ENCODE measurements at regions not wholly inside any gene's neighbourhood (a gene's known extent, or its start where the extent isn't known, plus 50 kb on each side); places are given as distances from the start of the nearest gene placed in this dataset.

DNA sequence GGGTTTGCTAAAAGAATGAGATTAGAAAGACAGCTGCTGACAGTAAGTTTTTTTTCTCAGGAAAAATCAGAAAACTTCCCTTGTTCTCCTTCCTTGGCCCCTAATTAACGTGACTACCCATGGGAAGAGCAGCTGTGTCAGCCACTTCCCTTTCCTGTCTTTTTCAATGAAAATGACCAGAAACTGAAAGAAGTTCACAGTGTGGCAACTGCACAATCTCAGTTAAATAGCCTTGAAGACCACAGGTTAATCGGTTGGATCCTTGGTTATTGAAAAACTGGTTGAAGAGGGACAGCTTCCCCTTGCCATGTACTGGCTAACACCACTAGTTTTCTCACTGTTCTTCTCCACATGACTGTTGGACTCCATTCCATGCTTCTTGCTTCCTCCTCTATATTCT lies 148.8 kb upstream of the AGR3 start (continued):
- TF ChIP-seq, protein P1, sequence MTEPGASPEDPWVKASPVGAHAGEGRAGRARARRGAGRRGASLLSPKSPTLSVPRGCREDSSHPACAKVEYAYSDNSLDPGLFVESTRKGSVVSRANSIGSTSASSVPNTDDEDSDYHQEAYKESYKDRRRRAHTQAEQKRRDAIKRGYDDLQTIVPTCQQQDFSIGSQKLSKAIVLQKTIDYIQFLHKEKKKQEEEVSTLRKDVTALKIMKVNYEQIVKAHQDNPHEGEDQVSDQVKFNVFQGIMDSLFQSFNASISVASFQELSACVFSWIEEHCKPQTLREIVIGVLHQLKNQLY (CRISPR knock-in tag; IDR thresholded peaks at IDR 0.05) = no peak
- no peak for TF ChIP-seq ZC3H4 (CRISPR knock-in tag; IDR thresholded peaks at IDR 0.05; ENCODE audit: borderline replicate concordance)

DNA sequence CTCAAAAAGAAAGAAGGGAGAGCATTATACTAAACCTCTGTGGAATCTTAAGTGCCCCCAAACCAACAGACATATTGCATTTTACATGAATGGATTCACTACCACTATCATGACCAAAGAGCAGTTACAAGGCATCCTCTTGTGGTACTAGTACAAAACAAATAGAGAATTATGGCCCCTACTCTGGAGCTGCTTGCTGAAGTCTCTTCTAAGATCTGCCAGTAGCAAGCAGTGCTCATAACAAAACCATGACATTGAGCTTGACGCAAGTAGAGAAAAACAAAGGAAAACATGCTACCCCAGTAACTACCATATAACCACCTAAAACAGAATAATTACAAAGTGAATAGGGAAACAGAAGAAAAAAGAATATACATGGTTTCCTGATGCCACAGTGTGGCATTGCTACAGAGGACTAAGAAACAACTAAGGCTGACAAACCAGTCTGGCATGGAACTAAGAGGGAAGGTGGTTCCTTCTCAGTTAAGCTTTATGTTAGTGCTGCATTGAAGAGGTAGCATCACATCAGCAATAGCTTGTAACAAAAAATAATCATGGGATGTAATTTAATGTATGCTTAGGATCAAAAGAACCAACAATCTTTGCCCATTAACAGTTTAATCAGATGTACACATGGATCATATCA lies 150.2 kb upstream of the AGR3 start:
- H3K4me1 ChIP-seq (ENCODE audit: insufficient read depth, low read length) = peaks cover 6% of the 10 kb centered on the region; the same call in 1 of the 2 replicates
- DNase-seq (ENCODE audit: low spot score) (no peak), FAIRE-seq (no peak), ATAC-seq (no peak)
- no peaks in the 10 kb centered on the region for H3K79me2 ChIP-seq (ENCODE audit: insufficient read depth, low read length)
- in situ Hi-C loops (cut with HindIII; ENCODE audit: extremely low pct_ligation_motif_present, low pct_unique_long_range_greater_than_20kb) = no loop called here
- H3K36me3 ChIP-seq (replicated peaks in 1 of 2; ENCODE audit: control insufficient read depth in 1 of 2, insufficient read depth in 2 of 2, low read length in 2 of 2) = no peaks in the 10 kb centered on the region
- no peak overlapping the region for H3K27ac ChIP-seq (ENCODE audit: extremely low read length, insufficient read depth, low read length)
- no peaks in the 10 kb centered on the region for H4K20me1 ChIP-seq (ENCODE audit: insufficient read depth, low read length)
- H2AFZ ChIP-seq (ENCODE audit: low read length) = no peak overlapping the region
- BruUV-seq (replicated peaks) = no TSS peak
- no peak overlapping the region for H3K4me2 ChIP-seq (ENCODE audit: low read depth, low read length)
- POLR2A ChIA-PET = no interaction called here
- CTCF ChIA-PET (ENCODE audit: low intra/inter-chr PET ratio, low total read pairs) = no interaction called here
- no peak overlapping the region for H3K4me3 ChIP-seq (replicated peaks in 1 of 3; ENCODE audit: insufficient read depth in 1 of 3, low read depth in 2 of 3, low read length in 3 of 3)
- no peak overlapping the region for H3K9ac ChIP-seq (ENCODE audit: insufficient read depth, low read depth, low read length)
- no peaks in the 10 kb centered on the region for H3K9me3 ChIP-seq (ENCODE audit: low read length)
- intact Hi-C loops (cut with micrococcal nuclease; ENCODE audit: unreplicated experiment) = no loop called here
- 100% methylated on average over 1 of the region's 1 CpG for WGBS (ENCODE audit: low lambda C conversion rate)
- no peaks in the 10 kb centered on the region for H3K27me3 ChIP-seq (ENCODE audit: control insufficient read depth in 1 of 2, insufficient read depth in 2 of 2, low read length in 2 of 2)
- TF ChIP-seq KAT8 (CRISPR knock-in tag; IDR thresholded peaks at IDR 0.05) (no peak), ZNF780A (CRISPR knock-in tag; IDR thresholded peaks at IDR 0.05) (no peak), ZNF589 (CRISPR knock-in tag; conservative IDR thresholded peaks at IDR 0.05) (no peak), ZNF572 (CRISPR knock-in tag; IDR thresholded peaks at IDR 0.05) (no peak), ZEB1 (IDR thresholded peaks at IDR 0.05; ENCODE audit: insufficient replicate concordance, low read depth) (no peak), RBM22 (optimal IDR thresholded peaks at IDR 0.05; ENCODE audit: low read length) (no peak), RBM39 (IDR thresholded peaks at IDR 0.05; ENCODE audit: low read depth, low read length, poor library complexity, severe bottlenecking) (no peak), ZBTB8A (CRISPR knock-in tag; IDR thresholded peaks at IDR 0.05; ENCODE audit: borderline replicate concordance, low read depth) (no peak), NR2C2 (CRISPR knock-in tag; IDR thresholded peaks at IDR 0.05; ENCODE audit: borderline replicate concordance) (no peak), ZNF350 (CRISPR knock-in tag; IDR thresholded peaks at IDR 0.05; ENCODE audit: borderline replicate concordance, low read depth) (no peak), ZNF616 (CRISPR knock-in tag; IDR thresholded peaks at IDR 0.05; ENCODE audit: low read depth) (no peak), MLLT10 (CRISPR knock-in tag; IDR thresholded peaks at IDR 0.05) (no peak), PHF8 (CRISPR knock-in tag; IDR thresholded peaks at IDR 0.05) (no peak), ZMAT3 (CRISPR knock-in tag; conservative IDR thresholded peaks at IDR 0.05) (no peak), MXD4 (CRISPR knock-in tag; IDR thresholded peaks at IDR 0.05) (no peak), JUND (CRISPR knock-in tag; IDR thresholded peaks at IDR 0.05) (no peak)
- TF ChIP-seq, protein P2, sequence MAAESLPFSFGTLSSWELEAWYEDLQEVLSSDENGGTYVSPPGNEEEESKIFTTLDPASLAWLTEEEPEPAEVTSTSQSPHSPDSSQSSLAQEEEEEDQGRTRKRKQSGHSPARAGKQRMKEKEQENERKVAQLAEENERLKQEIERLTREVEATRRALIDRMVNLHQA (CRISPR knock-in tag; IDR thresholded peaks at IDR 0.05) = no peak
- TF ChIP-seq, protein P3, sequence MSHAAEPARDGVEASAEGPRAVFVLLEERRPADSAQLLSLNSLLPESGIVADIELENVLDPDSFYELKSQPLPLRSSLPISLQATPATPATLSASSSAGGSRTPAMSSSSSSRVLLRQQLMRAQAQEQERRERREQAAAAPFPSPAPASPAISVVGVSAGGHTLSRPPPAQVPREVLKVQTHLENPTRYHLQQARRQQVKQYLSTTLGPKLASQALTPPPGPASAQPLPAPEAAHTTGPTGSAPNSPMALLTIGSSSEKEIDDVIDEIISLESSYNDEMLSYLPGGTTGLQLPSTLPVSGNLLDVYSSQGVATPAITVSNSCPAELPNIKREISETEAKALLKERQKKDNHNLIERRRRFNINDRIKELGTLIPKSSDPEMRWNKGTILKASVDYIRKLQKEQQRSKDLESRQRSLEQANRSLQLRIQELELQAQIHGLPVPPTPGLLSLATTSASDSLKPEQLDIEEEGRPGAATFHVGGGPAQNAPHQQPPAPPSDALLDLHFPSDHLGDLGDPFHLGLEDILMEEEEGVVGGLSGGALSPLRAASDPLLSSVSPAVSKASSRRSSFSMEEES (CRISPR knock-in tag; IDR thresholded peaks at IDR 0.05) = no peak
- TF ChIP-seq, protein P4, sequence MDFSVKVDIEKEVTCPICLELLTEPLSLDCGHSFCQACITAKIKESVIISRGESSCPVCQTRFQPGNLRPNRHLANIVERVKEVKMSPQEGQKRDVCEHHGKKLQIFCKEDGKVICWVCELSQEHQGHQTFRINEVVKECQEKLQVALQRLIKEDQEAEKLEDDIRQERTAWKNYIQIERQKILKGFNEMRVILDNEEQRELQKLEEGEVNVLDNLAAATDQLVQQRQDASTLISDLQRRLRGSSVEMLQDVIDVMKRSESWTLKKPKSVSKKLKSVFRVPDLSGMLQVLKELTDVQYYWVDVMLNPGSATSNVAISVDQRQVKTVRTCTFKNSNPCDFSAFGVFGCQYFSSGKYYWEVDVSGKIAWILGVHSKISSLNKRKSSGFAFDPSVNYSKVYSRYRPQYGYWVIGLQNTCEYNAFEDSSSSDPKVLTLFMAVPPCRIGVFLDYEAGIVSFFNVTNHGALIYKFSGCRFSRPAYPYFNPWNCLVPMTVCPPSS (IDR thresholded peaks at IDR 0.05) = no peak

Data from HepG2 (cell line).